GM23338 (cell line): ENCODE measurements at regions not wholly inside any gene's neighbourhood (a gene's known extent, or its start where the extent isn't known, plus 50 kb on each side); places are given as distances from the start of the nearest gene placed in this dataset.

Experiments
- CTCF ChIP-seq, 2 experiments: fragments of 200-600 bp in 1 of 2; sonication (generic) in 1 of 2; conservative IDR thresholded peaks; 2 replicates each; pipeline versions ENCODE4 v1.5.1 to v1.6.1; 2016 to 2017; ENCODE audit warnings: antibody characterized with exemption in 2 of 2, low read depth in 2 of 2, mild to moderate bottlenecking in 2 of 2, moderate library complexity in 1 of 2
- ZNF114 ChIP-seq: fragments of 250-450 bp; sonication (Bioruptor Pico); IDR thresholded peaks from 2 replicates; pipeline ENCODE4 v1.5.0; 2020; ENCODE audit warnings: mild to moderate bottlenecking, moderate library complexity

DNA sequence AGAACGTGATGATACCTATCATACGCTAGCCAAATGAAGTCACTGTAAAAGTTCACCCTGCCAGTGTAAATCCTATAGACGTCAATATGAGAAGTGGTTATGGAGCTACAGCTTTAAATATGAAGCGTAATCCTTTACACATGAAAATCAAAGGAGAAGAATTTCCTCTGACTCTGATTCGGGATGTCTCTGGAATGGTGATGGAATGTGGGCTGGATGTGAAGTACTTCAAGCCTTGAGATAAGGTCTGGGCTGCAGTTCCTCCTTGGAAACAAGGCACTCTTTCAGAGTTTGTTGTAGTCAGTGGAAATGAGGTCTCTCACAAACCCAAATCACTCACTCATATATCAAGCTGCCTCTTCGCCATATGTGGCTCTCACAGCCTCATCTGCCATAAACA lies 53.1 kb upstream of the NAP1L1 start:
- TF ChIP-seq CTCF (conservative IDR thresholded peaks at IDR 0.05; ENCODE audit: low read depth in 2 of 2) (no peak), ZNF114 (CRISPR knock-in tag) (no peak)
